ENCODE measurements at regions not wholly inside any gene's neighbourhood (a gene's known extent, or its start where the extent isn't known, plus 50 kb on each side); places are given as distances from the start of the nearest gene placed in this dataset.
A peak's percentile ranks its signal among the peaks of the same experiment; 100 is the strongest.

GRCh38 chr10:78435484-78436221, 402.0 kb downstream of the RPS24 start:
- no CpG with 5 or more reads among the region's 10 CpGs for WGBS, 2 donors (ENCODE audit: extremely low coverage in 2 of 2, insufficient read length in 2 of 2, insufficient replicate concordance in 1 of 2)
- peak overlapping the region; percentile 73 for H2AFZ ChIP-seq (ENCODE audit: low read length)

GRCh38 chr10:78436222-78436573, 402.5 kb downstream of the RPS24 start:
- no peak overlapping the region for H2BK120ac ChIP-seq (ENCODE audit: low read depth, low read length)
- H3K36me3 ChIP-seq (replicated peaks in 1 of 2; ENCODE audit: control insufficient read depth in 2 of 2, insufficient read depth in 2 of 2, low read length in 2 of 2) = no peaks in the 10 kb centered on the region
- H3K27me3 ChIP-seq (ENCODE audit: control insufficient read depth in 3 of 3, insufficient read depth in 3 of 3, low read depth in 1 of 3, low read length in 3 of 3) = no peaks in the 10 kb centered on the region
- no peak for DNase-seq (ENCODE audit: low spot score)
- no peak overlapping the region for H3K27ac ChIP-seq (replicated peaks; ENCODE audit: low read length)
- no peak overlapping the region for H4K91ac ChIP-seq (ENCODE audit: low read depth, low read length, poor library complexity)
- peak overlapping the region; percentile 73 for H2AFZ ChIP-seq (ENCODE audit: low read length)
- H3K23ac ChIP-seq (ENCODE audit: low read depth, low read length, poor library complexity) = no peak overlapping the region
- H3K4me1 ChIP-seq (ENCODE audit: control insufficient read depth in 2 of 2, insufficient read depth in 1 of 2, low read depth in 1 of 2, low read length in 2 of 2) = peaks cover 31 to 44% of the 10 kb centered on the region in 2 donors
- no peak overlapping the region for H2BK5ac ChIP-seq (ENCODE audit: low read length)
- WGBS, 2 donors (ENCODE audit: extremely low coverage in 2 of 2, insufficient read length in 2 of 2, insufficient replicate concordance in 1 of 2) = no CpG with 5 or more reads among the region's 6 CpGs
- H2BK15ac ChIP-seq (ENCODE audit: low read length) = peak overlapping the region; percentile 26
- H3K4ac ChIP-seq (ENCODE audit: low read length) = no peak overlapping the region
- no peak overlapping the region for H3K9ac ChIP-seq (ENCODE audit: low read depth, low read length, poor library complexity)
- no peak overlapping the region for H3K4me2 ChIP-seq (ENCODE audit: insufficient read depth, low read length, poor library complexity, severe bottlenecking)
- H3K79me1 ChIP-seq (ENCODE audit: low read depth, low read length) = no peaks in the 10 kb centered on the region
- no peak overlapping the region for H2AK5ac ChIP-seq (ENCODE audit: low read depth, low read length)
- no peaks in the 10 kb centered on the region for H3K9me3 ChIP-seq (replicated peaks in 1 of 2; ENCODE audit: control insufficient read depth in 2 of 2, insufficient read depth in 1 of 2, low read depth in 1 of 2, low read length in 2 of 2)
- H3K4me3 ChIP-seq (ENCODE audit: low read length in 2 of 2) = no peak overlapping the region
- peak overlapping the region; percentile 80 for H3K18ac ChIP-seq (ENCODE audit: low read length)
- no peak overlapping the region for H4K8ac ChIP-seq (ENCODE audit: low read depth, low read length)
- H2BK12ac ChIP-seq (ENCODE audit: low read length) = no peak overlapping the region
- no peak overlapping the region for H3K14ac ChIP-seq (ENCODE audit: low read length)

More at GRCh38 chr10:78435484-78436221, 402.0 kb downstream of the RPS24 start:
- Histone ChIP-seq H3K4ac (ENCODE audit: low read length) (no peak overlapping the region), H3K9ac (ENCODE audit: low read depth, low read length, poor library complexity) (no peak overlapping the region), H2AK5ac (ENCODE audit: low read depth, low read length) (peak overlapping the region; percentile 73), H3K18ac (ENCODE audit: low read length) (peak overlapping the region; percentile 4), H3K36me3 (replicated peaks in 1 of 2; ENCODE audit: control insufficient read depth in 2 of 2, insufficient read depth in 2 of 2, low read length in 2 of 2) (no peaks in the 10 kb centered on the region), H3K27me3 (ENCODE audit: control insufficient read depth in 3 of 3, insufficient read depth in 3 of 3, low read depth in 1 of 3, low read length in 3 of 3) (no peaks in the 10 kb centered on the region), H3K23ac (ENCODE audit: low read depth, low read length, poor library complexity) (no peak overlapping the region), H2BK5ac (ENCODE audit: low read length) (no peak overlapping the region), H3K9me3 (replicated peaks in 1 of 2; ENCODE audit: control insufficient read depth in 2 of 2, insufficient read depth in 1 of 2, low read depth in 1 of 2, low read length in 2 of 2) (no peaks in the 10 kb centered on the region), H2BK12ac (ENCODE audit: low read length) (no peak overlapping the region), H4K8ac (ENCODE audit: low read depth, low read length) (no peak overlapping the region), H3K4me2 (ENCODE audit: insufficient read depth, low read length, poor library complexity, severe bottlenecking) (no peak overlapping the region), H2BK15ac (ENCODE audit: low read length) (peak overlapping the region; percentile 1), H3K4me3 (ENCODE audit: low read length in 2 of 2) (no peak overlapping the region), H3K4me1 (ENCODE audit: control insufficient read depth in 2 of 2, insufficient read depth in 1 of 2, low read depth in 1 of 2, low read length in 2 of 2) (peaks cover 31 to 44% of the 10 kb centered on the region in 2 donors), H3K14ac (ENCODE audit: low read length) (peak overlapping the region; percentile 65), H3K79me1 (ENCODE audit: low read depth, low read length) (no peaks in the 10 kb centered on the region), H2BK120ac (ENCODE audit: low read depth, low read length) (no peak overlapping the region), H3K27ac (replicated peaks; ENCODE audit: low read length) (no peak overlapping the region), H4K91ac (ENCODE audit: low read depth, low read length, poor library complexity) (no peak overlapping the region)
- no peak for DNase-seq (ENCODE audit: low spot score)

GRCh38 chr10:78436706-78437406, 403.2 kb downstream of the RPS24 start:
- no peak overlapping the region for H3K4me2 ChIP-seq (ENCODE audit: insufficient read depth, low read length, poor library complexity, severe bottlenecking)
- H2BK12ac ChIP-seq (ENCODE audit: low read length) = no peak overlapping the region
- no peak overlapping the region for H2BK15ac ChIP-seq (ENCODE audit: low read length)
- no peak overlapping the region for H3K27ac ChIP-seq (replicated peaks; ENCODE audit: low read length)
- no peak overlapping the region for H4K91ac ChIP-seq (ENCODE audit: low read depth, low read length, poor library complexity)
- no CpG with 5 or more reads among the region's 8 CpGs for WGBS, 2 donors (ENCODE audit: extremely low coverage in 2 of 2, insufficient read length in 2 of 2, insufficient replicate concordance in 1 of 2)
- no peak overlapping the region for H3K23ac ChIP-seq (ENCODE audit: low read depth, low read length, poor library complexity)
- no peak overlapping the region for H3K14ac ChIP-seq (ENCODE audit: low read length)
- H3K36me3 ChIP-seq (replicated peaks in 1 of 2; ENCODE audit: control insufficient read depth in 2 of 2, insufficient read depth in 2 of 2, low read length in 2 of 2) = no peaks in the 10 kb centered on the region
- no peak overlapping the region for H4K8ac ChIP-seq (ENCODE audit: low read depth, low read length)
- no peaks in the 10 kb centered on the region for H3K79me1 ChIP-seq (ENCODE audit: low read depth, low read length)
- no peak overlapping the region for H2BK5ac ChIP-seq (ENCODE audit: low read length)
- peak overlapping the region; percentile 73 for H2AFZ ChIP-seq (ENCODE audit: low read length)
- no peak overlapping the region for H3K9ac ChIP-seq (ENCODE audit: low read depth, low read length, poor library complexity)
- H3K18ac ChIP-seq (ENCODE audit: low read length) = peak overlapping the region; percentile 9
- H2BK120ac ChIP-seq (ENCODE audit: low read depth, low read length) = no peak overlapping the region
- no peak for DNase-seq (ENCODE audit: low spot score)
- H3K9me3 ChIP-seq (replicated peaks in 1 of 2; ENCODE audit: control insufficient read depth in 2 of 2, insufficient read depth in 1 of 2, low read depth in 1 of 2, low read length in 2 of 2) = no peaks in the 10 kb centered on the region
- H2AK5ac ChIP-seq (ENCODE audit: low read depth, low read length) = no peak overlapping the region
- peaks cover 31 to 44% of the 10 kb centered on the region in 2 donors for H3K4me1 ChIP-seq (ENCODE audit: control insufficient read depth in 2 of 2, insufficient read depth in 1 of 2, low read depth in 1 of 2, low read length in 2 of 2)
- H3K27me3 ChIP-seq (ENCODE audit: control insufficient read depth in 3 of 3, insufficient read depth in 3 of 3, low read depth in 1 of 3, low read length in 3 of 3) = no peaks in the 10 kb centered on the region
- H3K4me3 ChIP-seq (ENCODE audit: low read length in 2 of 2) = no peak overlapping the region
- no peak overlapping the region for H3K4ac ChIP-seq (ENCODE audit: low read length)

GRCh38 chr10:78437407-78437768, 403.7 kb downstream of the RPS24 start:
- no peak overlapping the region for H2BK5ac ChIP-seq (ENCODE audit: low read length)
- DNase-seq (ENCODE audit: low spot score) = no peak
- H3K23ac ChIP-seq (ENCODE audit: low read depth, low read length, poor library complexity) = no peak overlapping the region
- no peaks in the 10 kb centered on the region for H3K36me3 ChIP-seq (replicated peaks in 1 of 2; ENCODE audit: control insufficient read depth in 2 of 2, insufficient read depth in 2 of 2, low read length in 2 of 2)
- no peak overlapping the region for H2BK120ac ChIP-seq (ENCODE audit: low read depth, low read length)
- H3K4me1 ChIP-seq (ENCODE audit: control insufficient read depth in 2 of 2, insufficient read depth in 1 of 2, low read depth in 1 of 2, low read length in 2 of 2) = peaks cover 31 to 44% of the 10 kb centered on the region in 2 donors
- H3K27ac ChIP-seq (replicated peaks; ENCODE audit: low read length) = no peak overlapping the region
- no peak overlapping the region for H3K4me2 ChIP-seq (ENCODE audit: insufficient read depth, low read length, poor library complexity, severe bottlenecking)
- no peak overlapping the region for H3K9ac ChIP-seq (ENCODE audit: low read depth, low read length, poor library complexity)
- H2BK15ac ChIP-seq (ENCODE audit: low read length) = no peak overlapping the region
- no peaks in the 10 kb centered on the region for H3K27me3 ChIP-seq (ENCODE audit: control insufficient read depth in 3 of 3, insufficient read depth in 3 of 3, low read depth in 1 of 3, low read length in 3 of 3)
- no peak overlapping the region for H2BK12ac ChIP-seq (ENCODE audit: low read length)
- no CpG with 5 or more reads among the region's 5 CpGs for WGBS, 2 donors (ENCODE audit: extremely low coverage in 2 of 2, insufficient read length in 2 of 2, insufficient replicate concordance in 1 of 2)
- no peaks in the 10 kb centered on the region for H3K79me1 ChIP-seq (ENCODE audit: low read depth, low read length)
- no peak overlapping the region for H4K91ac ChIP-seq (ENCODE audit: low read depth, low read length, poor library complexity)
- H2AK5ac ChIP-seq (ENCODE audit: low read depth, low read length) = no peak overlapping the region
- no peak overlapping the region for H3K18ac ChIP-seq (ENCODE audit: low read length)
- no peak overlapping the region for H4K8ac ChIP-seq (ENCODE audit: low read depth, low read length)
- no peak overlapping the region for H3K4ac ChIP-seq (ENCODE audit: low read length)
- H2AFZ ChIP-seq (ENCODE audit: low read length) = no peak overlapping the region
- no peak overlapping the region for H3K4me3 ChIP-seq (ENCODE audit: low read length in 2 of 2)
- H3K14ac ChIP-seq (ENCODE audit: low read length) = no peak overlapping the region
- no peaks in the 10 kb centered on the region for H3K9me3 ChIP-seq (replicated peaks in 1 of 2; ENCODE audit: control insufficient read depth in 2 of 2, insufficient read depth in 1 of 2, low read depth in 1 of 2, low read length in 2 of 2)

Measured in neuronal stem cell (in vitro differentiated cells).